Tibial nerve (tissue), 4 donors: ENCODE measurements at regions not wholly inside any gene's neighbourhood (a gene's known extent, or its start where the extent isn't known, plus 50 kb on each side); places are given as distances from the start of the nearest gene placed in this dataset.

Experiments used
- EP300 ChIP-seq, 2 donors: sonication (generic); formaldehyde crosslinking; IDR thresholded peaks; one replicate each; pipeline ENCODE4 v1.6.1; 2017; ENCODE audit warnings: antibody characterized with exemption in 2 of 2, mild to moderate bottlenecking in 1 of 2
- POLR2A ChIP-seq, 2 donors: fragments of 450-650 bp; IDR thresholded peaks; one replicate each; pipeline ENCODE4 v1.6.1; 2017; ENCODE audit warnings: antibody characterized with exemption in 2 of 2, mild to moderate bottlenecking in 2 of 2, moderate library complexity in 2 of 2
- TF ChIP-seq, protein P1 (sequence below), 5 experiments: fragments of 200-600 bp in 3 of 5; fragments of 450-650 bp in 2 of 5; sonication (generic) in 3 of 5; IDR thresholded peaks; one replicate each; pipeline ENCODE4 v1.5.1; 2016 to 2019; ENCODE audit warnings: antibody characterized with exemption in 5 of 5, mild to moderate bottlenecking in 3 of 5, moderate library complexity in 2 of 5

DNA sequence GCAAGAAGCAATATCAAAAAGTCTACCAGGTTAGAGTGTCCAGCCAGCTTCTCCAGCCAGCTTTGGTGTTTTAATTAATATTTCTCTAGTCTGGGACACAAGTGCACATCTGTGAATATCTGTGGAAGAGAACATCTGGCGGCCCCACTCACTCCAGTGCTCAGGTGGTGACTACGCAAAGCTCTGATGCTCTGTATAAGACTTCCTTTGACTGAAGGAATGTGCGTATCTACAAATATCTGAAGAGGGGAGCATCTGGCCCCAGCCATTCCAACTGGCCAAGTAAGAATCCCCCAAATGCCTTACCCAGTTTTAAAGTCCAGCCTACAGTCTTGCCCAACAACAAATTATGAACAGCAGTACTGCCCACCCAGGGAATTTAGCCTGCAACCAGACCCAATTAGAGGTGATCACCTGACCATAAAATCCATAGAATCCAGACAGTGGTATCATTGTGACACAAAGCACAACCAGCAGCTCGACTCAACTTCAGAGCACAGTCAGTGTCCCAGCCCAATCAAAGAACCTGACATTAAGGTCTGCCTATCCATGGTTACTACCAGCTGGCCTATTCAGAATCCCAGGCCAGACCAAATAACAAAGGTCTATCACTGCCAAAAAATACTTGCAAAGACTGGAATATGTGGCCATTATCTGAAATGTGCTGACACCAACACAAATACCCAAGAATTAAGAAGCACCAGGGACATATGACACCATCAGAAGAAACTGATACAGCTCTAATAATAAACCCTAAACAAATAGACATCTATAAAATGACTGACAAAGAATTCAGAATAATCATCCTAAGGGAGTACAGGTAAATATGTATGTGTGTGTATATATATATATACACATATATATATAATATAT is 76.1 kb upstream of the MANEA start:
- TF ChIP-seq, protein P1, sequence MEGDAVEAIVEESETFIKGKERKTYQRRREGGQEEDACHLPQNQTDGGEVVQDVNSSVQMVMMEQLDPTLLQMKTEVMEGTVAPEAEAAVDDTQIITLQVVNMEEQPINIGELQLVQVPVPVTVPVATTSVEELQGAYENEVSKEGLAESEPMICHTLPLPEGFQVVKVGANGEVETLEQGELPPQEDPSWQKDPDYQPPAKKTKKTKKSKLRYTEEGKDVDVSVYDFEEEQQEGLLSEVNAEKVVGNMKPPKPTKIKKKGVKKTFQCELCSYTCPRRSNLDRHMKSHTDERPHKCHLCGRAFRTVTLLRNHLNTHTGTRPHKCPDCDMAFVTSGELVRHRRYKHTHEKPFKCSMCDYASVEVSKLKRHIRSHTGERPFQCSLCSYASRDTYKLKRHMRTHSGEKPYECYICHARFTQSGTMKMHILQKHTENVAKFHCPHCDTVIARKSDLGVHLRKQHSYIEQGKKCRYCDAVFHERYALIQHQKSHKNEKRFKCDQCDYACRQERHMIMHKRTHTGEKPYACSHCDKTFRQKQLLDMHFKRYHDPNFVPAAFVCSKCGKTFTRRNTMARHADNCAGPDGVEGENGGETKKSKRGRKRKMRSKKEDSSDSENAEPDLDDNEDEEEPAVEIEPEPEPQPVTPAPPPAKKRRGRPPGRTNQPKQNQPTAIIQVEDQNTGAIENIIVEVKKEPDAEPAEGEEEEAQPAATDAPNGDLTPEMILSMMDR (IDR thresholded peaks at IDR 0.05), result no peak
- TF ChIP-seq EP300 (IDR thresholded peaks at IDR 0.05), result no peak
- TF ChIP-seq POLR2A (IDR thresholded peaks at IDR 0.05), result no peak
